GM20000 (cell line): ENCODE measurements at regions not wholly inside any gene's neighbourhood (a gene's known extent, or its start where the extent isn't known, plus 50 kb on each side); places are given as distances from the start of the nearest gene placed in this dataset.

Source experiments
- DNase-seq: peaks from one replicate; pipeline ENCODE4 v3.0.0; 2012; ENCODE audit warnings: low spot score
- TF ChIP-seq, protein P1 (sequence below): IDR thresholded peaks from 2 replicates; pipeline ENCODE4 v1.5.1; 2012; ENCODE audit warnings: mild to moderate bottlenecking, control low read depth; ENCODE audit errors: extremely low read depth, missing control alignments

DNA sequence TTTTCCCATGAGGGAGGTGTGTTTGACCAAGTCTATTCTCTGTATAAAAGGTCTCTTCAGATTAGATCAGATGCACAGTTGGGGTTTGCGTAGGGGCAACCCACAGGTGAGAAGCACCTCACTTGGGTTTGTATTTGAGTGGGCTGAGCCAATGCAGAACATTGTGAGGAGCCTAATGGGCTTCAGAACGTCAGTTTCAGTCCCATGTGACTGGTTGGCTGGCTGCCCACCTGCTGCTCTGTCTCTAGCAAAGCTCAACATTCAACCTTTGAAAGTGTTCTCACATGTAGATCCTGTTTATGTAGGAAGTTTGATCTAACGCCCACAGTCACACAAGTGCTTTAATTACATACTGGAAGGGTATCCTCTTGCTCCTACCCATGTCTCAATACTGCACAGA is 105.5 kb downstream of the FASLG start:
- TF ChIP-seq, protein P1, sequence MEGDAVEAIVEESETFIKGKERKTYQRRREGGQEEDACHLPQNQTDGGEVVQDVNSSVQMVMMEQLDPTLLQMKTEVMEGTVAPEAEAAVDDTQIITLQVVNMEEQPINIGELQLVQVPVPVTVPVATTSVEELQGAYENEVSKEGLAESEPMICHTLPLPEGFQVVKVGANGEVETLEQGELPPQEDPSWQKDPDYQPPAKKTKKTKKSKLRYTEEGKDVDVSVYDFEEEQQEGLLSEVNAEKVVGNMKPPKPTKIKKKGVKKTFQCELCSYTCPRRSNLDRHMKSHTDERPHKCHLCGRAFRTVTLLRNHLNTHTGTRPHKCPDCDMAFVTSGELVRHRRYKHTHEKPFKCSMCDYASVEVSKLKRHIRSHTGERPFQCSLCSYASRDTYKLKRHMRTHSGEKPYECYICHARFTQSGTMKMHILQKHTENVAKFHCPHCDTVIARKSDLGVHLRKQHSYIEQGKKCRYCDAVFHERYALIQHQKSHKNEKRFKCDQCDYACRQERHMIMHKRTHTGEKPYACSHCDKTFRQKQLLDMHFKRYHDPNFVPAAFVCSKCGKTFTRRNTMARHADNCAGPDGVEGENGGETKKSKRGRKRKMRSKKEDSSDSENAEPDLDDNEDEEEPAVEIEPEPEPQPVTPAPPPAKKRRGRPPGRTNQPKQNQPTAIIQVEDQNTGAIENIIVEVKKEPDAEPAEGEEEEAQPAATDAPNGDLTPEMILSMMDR: no peak
- DNase-seq: no peak

DNA sequence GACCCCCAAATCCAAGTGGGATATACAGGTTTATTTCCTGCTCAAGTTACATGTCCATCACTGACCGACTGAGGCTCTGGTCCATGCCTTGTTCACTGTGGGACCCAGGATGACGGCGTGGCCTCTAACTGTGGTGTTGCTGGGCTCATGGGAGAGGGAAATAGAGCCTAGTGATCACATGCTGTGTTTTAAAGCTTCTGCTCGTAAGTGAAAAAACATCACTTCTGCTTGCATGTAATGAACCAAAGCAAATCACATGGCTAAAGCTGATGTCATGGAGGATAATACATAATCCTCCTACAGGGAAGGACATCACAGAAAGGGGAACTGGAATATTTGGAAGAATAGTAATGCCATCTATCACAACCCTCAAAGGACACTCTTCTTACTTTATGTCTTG is 107.6 kb downstream of the FASLG start:
- TF ChIP-seq, protein P1: no peak
- no peak for DNase-seq

DNA sequence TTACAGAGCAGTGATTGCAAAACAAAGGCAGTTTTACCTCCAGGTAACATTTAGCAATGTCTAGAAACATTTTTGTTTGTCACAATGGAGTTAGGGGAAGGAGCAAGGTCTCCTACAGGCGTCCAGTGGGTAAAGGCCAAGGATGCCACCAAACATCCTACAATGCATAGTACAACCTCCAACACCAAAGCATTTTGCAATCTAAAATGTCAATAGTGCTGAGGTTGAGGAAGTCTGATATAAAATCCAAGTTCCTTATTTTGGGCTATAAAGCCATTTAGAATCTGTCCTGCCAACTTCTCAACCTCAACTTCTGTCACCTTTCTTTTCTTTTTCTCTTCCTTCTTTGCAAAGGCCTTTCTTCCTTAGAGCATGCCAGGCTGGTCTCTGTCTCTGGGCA is 111.2 kb downstream of the FASLG start:
- no peak for DNase-seq
- TF ChIP-seq, protein P1: no peak

DNA sequence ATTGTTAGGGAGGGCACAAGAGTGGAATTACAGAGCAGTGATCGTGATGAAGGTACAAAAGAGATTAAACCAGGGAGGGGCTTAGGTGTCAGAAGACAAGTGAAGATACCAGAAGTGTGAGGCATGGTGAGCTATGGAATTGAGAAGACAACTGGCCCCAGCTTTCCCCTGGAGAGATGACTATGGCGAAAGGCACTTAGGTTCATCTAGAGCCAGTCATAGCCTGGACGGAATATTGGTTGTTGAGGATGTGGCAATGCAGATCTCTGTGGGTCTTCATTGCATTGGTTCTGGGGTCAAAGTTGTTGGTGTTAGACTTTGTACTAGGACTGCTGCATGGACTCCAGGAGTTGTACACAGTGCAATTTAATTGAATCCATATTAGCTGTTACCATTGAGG is 115.7 kb downstream of the FASLG start:
- TF ChIP-seq, protein P1: no peak
- no peak for DNase-seq

DNA sequence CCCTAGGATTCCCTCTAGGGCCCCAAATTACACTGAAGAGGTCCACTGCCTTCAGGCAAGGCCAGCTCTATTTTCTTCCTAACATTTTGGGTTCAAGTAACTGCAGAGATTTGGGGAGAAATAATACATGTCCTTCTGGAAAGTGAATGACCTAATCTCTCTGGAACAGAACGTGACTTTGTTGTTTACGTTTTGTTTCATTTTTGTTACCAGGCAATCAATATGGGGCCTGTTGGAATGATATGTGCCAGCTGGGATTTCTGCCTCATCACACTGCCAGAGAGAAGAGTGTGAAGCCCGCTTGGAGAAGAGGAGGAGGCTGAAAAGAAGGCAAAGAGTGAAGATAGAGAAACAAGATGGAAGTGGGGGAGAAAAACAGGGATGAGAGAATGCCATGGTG is 116.7 kb downstream of the FASLG start:
- TF ChIP-seq, protein P1: no peak
- no peak for DNase-seq

DNA sequence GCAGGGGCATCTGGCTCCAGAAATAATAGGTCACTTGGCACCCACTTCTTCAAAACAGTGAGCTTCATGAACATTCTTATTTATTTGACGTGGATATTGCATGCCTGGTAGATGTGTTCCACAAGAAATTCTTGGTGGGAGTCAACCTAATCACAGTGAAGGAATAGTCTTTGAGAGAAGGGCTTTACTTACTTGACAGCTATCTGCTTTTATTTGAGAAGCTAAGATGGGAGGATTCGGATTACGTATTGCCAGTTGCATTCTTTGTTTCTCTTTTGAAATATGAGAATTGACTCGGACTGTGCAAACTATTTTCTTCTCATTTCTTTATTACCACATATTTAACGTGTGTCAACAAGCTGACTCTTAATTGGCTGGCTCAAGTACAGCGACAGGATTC is 117.2 kb downstream of the FASLG start:
- TF ChIP-seq, protein P1: no peak
- no peak for DNase-seq

DNA sequence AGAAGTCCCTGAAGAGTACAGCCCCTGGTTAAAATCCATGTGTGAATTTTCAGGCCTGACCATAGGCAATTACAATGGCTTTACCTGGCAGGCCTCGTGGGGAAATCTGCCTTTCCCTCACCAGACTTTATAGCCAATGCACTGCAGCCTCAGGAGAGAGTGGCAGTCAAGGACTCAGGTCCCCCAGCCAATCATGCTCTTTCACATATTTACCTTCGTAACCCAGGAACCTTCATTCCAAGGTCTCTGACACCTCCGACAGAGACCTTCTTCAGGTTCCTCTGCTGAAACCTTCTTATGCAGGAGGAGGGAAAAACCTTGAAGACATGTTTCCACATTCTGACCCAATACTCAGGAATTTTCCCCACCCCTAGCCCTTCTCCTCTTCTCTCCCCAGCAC is 118.9 kb downstream of the FASLG start:
- TF ChIP-seq, protein P1: no peak
- DNase-seq: no peak
